GM21717 (cell line): ENCODE measurements at regions not wholly inside any gene's neighbourhood (a gene's known extent, or its start where the extent isn't known, plus 50 kb on each side); places are given as distances from the start of the nearest gene placed in this dataset.

ENCODE experiments used
- ATAC-seq: cut with Tn5 transposase; IDR thresholded peaks from one replicate; pipeline ENCODE4 v1.9.1; 2021; ENCODE audit warnings: mild to moderate bottlenecking, moderate library complexity; ENCODE audit not compliant: unreplicated experiment

- no peak for ATAC-seq
Measured at GRCh38 chr2:78553866-78554647, 471.4 kb upstream of the REG3G start.

GRCh38 chr2:78561876-78562275 is 463.6 kb upstream of the REG3G start:
- ATAC-seq, result no peak

GRCh38 chr2:78564666-78565065 is 460.8 kb upstream of the REG3G start:
- no peak for ATAC-seq

GRCh38 chr2:78568782-78569373 is 456.6 kb upstream of the REG3G start:
- no peak for ATAC-seq

- ATAC-seq, result no peak
Measured at GRCh38 chr2:78576409-78576808, 449.1 kb upstream of the REG3G start.

- ATAC-seq, result no peak
Measured at GRCh38 chr2:78585871-78586270, 439.6 kb upstream of the REG3G start.

GRCh38 chr2:78586316-78586715 is 439.2 kb upstream of the REG3G start:
- no peak for ATAC-seq

- no peak for ATAC-seq
Measured at GRCh38 chr2:78589871-78590270, 435.6 kb upstream of the REG3G start.

- ATAC-seq, result no peak
Measured at GRCh38 chr2:78592491-78592890, 433.0 kb upstream of the REG3G start.

GRCh38 chr2:78601113-78601512 is 424.4 kb upstream of the REG3G start:
- no peak for ATAC-seq

GRCh38 chr2:78602862-78603261 is 422.6 kb upstream of the REG3G start:
- ATAC-seq, result no peak

- no peak for ATAC-seq
Measured at GRCh38 chr2:78606895-78607294, 418.6 kb upstream of the REG3G start.

GRCh38 chr2:78614726-78615125 is 410.8 kb upstream of the REG3G start:
- no peak for ATAC-seq

- ATAC-seq, result no peak
Measured at GRCh38 chr2:78615956-78616355, 409.5 kb upstream of the REG3G start.

- ATAC-seq, result no peak
Measured at GRCh38 chr2:78634425-78634824, 391.1 kb upstream of the REG3G start.

- ATAC-seq, result no peak
Measured at GRCh38 chr2:78644854-78645253, 380.6 kb upstream of the REG3G start.

- no peak for ATAC-seq
Measured at GRCh38 chr2:78646533-78647364, 378.8 kb upstream of the REG3G start.

- ATAC-seq, result no peak
Measured at GRCh38 chr2:78648558-78648957, 376.9 kb upstream of the REG3G start.

GRCh38 chr2:78654941-78655340 is 370.6 kb upstream of the REG3G start:
- no peak for ATAC-seq

GRCh38 chr2:78676921-78677696 is 348.4 kb upstream of the REG3G start:
- no peak for ATAC-seq

- ATAC-seq, result no peak
Measured at GRCh38 chr2:78677774-78678173, 347.7 kb upstream of the REG3G start.
